ENCODE measurements at regions not wholly inside any gene's neighbourhood (a gene's known extent, or its start where the extent isn't known, plus 50 kb on each side); places are given as distances from the start of the nearest gene placed in this dataset.

- CTCF ChIA-PET = interaction anchor here (1.7 kb wide), 1 partner anchor 14 kb away, joined by 4 read pairs; no protein-coding TSS in a partner anchor
- no peak for FAIRE-seq
- no peak overlapping the region for H3K4me3 ChIP-seq
- RAD21 ChIA-PET (ENCODE audit: unreplicated experiment) = no interaction called here
- TF ChIP-seq E2F8 (IDR thresholded peaks at IDR 0.05; ENCODE audit: low read depth, partially characterized antibody) = no peak
- no peak for TF ChIP-seq SUPT20H (IDR thresholded peaks at IDR 0.05; ENCODE audit: borderline replicate concordance, control insufficient read depth, low read depth, low read length)
- TF ChIP-seq IKZF1 (conservative IDR thresholded peaks at IDR 0.05) = no peak
- TF ChIP-seq TCF3 (IDR thresholded peaks at IDR 0.05; ENCODE audit: borderline replicate concordance, insufficient read depth, low read depth, low read length) = no peak
- no peak for TF ChIP-seq BCL3 (IDR thresholded peaks at IDR 0.05; ENCODE audit: borderline replicate concordance, insufficient read depth, low read depth, low read length, poor library complexity, severe bottlenecking)
- TF ChIP-seq ZNF217 (IDR thresholded peaks at IDR 0.05) = no peak
- no peak for TF ChIP-seq ZNF274 (IDR thresholded peaks at IDR 0.05; ENCODE audit: insufficient read depth, insufficient read length)
- TF ChIP-seq FOS (IDR thresholded peaks at IDR 0.05; ENCODE audit: borderline replicate concordance, extremely low read depth, insufficient read length) = no peak
- no peaks in the 10 kb centered on the region for H3K79me2 ChIP-seq (ENCODE audit: control insufficient read depth, insufficient read depth, low read length)
- WGBS (ENCODE audit: insufficient coverage, insufficient replicate concordance, low lambda C conversion rate, missing lambda C conversion rate) = 0% methylated on average over 2 of the region's 2 CpGs
- H3K9ac ChIP-seq (ENCODE audit: control insufficient read depth, insufficient read depth, low read length) = no peak overlapping the region
- no peak overlapping the region for H3K4me2 ChIP-seq (ENCODE audit: control insufficient read depth, insufficient read depth)
- intact Hi-C loops (cut with micrococcal nuclease; ENCODE audit: unreplicated experiment) (no loop called here), in situ Hi-C loops (cut with MboI) (no loop called here)
- no peaks in the 10 kb centered on the region for H3K9me3 ChIP-seq (replicated peaks; ENCODE audit: control insufficient read depth, insufficient read depth, low read length)
- no peak for ATAC-seq
- H4K20me1 ChIP-seq (ENCODE audit: control insufficient read depth, insufficient read depth) = no peaks in the 10 kb centered on the region
- BruUV-seq (replicated peaks) = no TSS peak
- SMC1A ChIA-PET (ENCODE audit: uncharacterized antibody, unreplicated experiment) = no interaction called here
- H2AFZ ChIP-seq (ENCODE audit: control insufficient read depth, low read depth, low read length) = no peak overlapping the region
- no peaks in the 10 kb centered on the region for H3K4me1 ChIP-seq (ENCODE audit: control insufficient read depth, insufficient read depth, low read length)
- POLR2A ChIA-PET = no interaction called here
- no peak for DNase-seq (ENCODE audit: low read depth, low spot score)
- no peaks in the 10 kb centered on the region for H3K27me3 ChIP-seq (replicated peaks in 1 of 2; ENCODE audit: control insufficient read depth in 2 of 2, insufficient read depth in 2 of 2, low read length in 1 of 2)
- no peaks in the 10 kb centered on the region for H3K36me3 ChIP-seq (ENCODE audit: control insufficient read depth in 2 of 2, insufficient read depth in 2 of 2, low read length in 1 of 2)
- no peak overlapping the region for H3K27ac ChIP-seq (ENCODE audit: control insufficient read depth, insufficient read depth)
Observed at GRCh38 chr1:216826646-216827045, 103.4 kb upstream of the ESRRG start.

Data from GM12878 (cell line).